AG04450 (cell line): ENCODE measurements at regions not wholly inside any gene's neighbourhood (a gene's known extent, or its start where the extent isn't known, plus 50 kb on each side); places are given as distances from the start of the nearest gene placed in this dataset.

Source experiments
- CTCF ChIA-PET: fragments of 300-600, 350-600 bp; formaldehyde crosslinking; extraction: SDS; loops from one replicate; lab custom pipeline; 2022; ENCODE audit warnings: antibody characterized with exemption, inconsistent platforms; lab: Charles Lee
- POLR2A ChIA-PET: fragments of 350-600 bp; formaldehyde crosslinking; extraction: SDS; loops from one replicate; lab custom pipeline; 2021; ENCODE audit warnings: antibody characterized with exemption, inconsistent platforms; lab: Yijun Ruan, JAX
- DNase-seq: peaks from one replicate; pipeline ENCODE4 v3.0.0-alpha.2; 2011; ENCODE audit warnings: low read depth, low spot score
- H3K27ac ChIP-seq: one replicate; pipeline ENCODE4 v1.5.1; 2012; ENCODE audit warnings: low read depth, low read length, control low read depth
- H3K27me3 ChIP-seq: one replicate; pipeline ENCODE4 v1.6.0; 2012; ENCODE audit warnings: low read length; ENCODE audit not compliant: control insufficient read depth, insufficient read depth
- H3K4me3 ChIP-seq: 2 replicates; pipeline ENCODE4 v1.5.1; 2011; ENCODE audit warnings: mild to moderate bottlenecking, low read depth, low read length, control low read depth
- H3K9me3 ChIP-seq: 2 replicates; pipeline ENCODE4 v1.5.1; 2012; ENCODE audit warnings: low read length; ENCODE audit not compliant: control insufficient read depth, insufficient read depth
- TF ChIP-seq, protein P1 (sequence below): IDR thresholded peaks from 2 replicates; pipeline ENCODE4 v1.5.1; 2011; ENCODE audit warnings: low read depth, low read length, control low read depth, inconsistent platforms

DNA sequence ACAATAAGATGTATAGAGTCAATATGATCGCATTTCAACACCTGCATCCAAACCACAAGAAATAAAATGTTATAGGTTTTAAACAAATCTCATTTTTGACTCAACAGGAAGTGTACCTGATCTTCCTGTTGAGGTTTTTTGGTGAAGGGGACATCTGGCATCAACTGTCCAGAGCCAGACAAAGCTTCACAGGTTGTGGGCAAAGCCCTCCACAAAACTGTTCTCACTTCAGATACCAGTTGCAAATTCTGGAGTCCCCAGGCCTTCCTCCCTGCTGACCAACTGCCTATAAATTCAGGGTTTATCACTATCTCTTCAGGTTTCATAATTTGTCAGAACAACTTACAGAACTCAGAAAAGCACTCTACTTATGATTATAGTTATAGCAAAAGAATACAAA lies 326.1 kb upstream of the CAMK1G start:
- ChIA-PET CTCF (no interaction called here), POLR2A (no interaction called here)
- TF ChIP-seq, protein P1, sequence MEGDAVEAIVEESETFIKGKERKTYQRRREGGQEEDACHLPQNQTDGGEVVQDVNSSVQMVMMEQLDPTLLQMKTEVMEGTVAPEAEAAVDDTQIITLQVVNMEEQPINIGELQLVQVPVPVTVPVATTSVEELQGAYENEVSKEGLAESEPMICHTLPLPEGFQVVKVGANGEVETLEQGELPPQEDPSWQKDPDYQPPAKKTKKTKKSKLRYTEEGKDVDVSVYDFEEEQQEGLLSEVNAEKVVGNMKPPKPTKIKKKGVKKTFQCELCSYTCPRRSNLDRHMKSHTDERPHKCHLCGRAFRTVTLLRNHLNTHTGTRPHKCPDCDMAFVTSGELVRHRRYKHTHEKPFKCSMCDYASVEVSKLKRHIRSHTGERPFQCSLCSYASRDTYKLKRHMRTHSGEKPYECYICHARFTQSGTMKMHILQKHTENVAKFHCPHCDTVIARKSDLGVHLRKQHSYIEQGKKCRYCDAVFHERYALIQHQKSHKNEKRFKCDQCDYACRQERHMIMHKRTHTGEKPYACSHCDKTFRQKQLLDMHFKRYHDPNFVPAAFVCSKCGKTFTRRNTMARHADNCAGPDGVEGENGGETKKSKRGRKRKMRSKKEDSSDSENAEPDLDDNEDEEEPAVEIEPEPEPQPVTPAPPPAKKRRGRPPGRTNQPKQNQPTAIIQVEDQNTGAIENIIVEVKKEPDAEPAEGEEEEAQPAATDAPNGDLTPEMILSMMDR: no peak
- Histone ChIP-seq H3K9me3 (no peaks in the 10 kb centered on the region), H3K4me3 (no peak overlapping the region), H3K27ac (no peak overlapping the region), H3K27me3 (no peaks in the 10 kb centered on the region)
- no peak for DNase-seq

DNA sequence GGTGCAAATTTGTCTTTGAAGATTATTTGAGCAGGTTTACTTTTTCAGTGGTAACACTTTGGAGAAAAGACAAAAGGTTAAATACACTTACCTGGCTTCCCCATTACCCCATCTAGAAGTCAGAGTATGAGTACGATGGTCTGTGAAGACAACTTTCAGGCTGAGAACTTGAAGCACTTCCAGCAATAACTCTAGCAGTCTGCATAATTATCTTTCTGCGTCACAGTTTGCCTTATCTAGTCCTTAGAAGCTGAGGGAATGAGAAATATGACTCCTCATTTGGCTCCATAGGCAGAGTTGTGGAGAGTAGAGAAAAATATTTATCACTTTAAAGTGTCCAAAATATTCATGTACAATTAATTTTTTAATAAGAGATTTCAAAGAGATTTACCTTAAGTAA lies 323.4 kb upstream of the CAMK1G start:
- no peak for DNase-seq
- Histone ChIP-seq H3K27ac (no peak overlapping the region), H3K4me3 (no peak overlapping the region), H3K27me3 (no peaks in the 10 kb centered on the region), H3K9me3 (no peaks in the 10 kb centered on the region)
- TF ChIP-seq, protein P1: no peak
- ChIA-PET CTCF (interaction anchor here (5.4 kb wide), 1 partner anchor 12 kb away, joined by 56 read pairs; no protein-coding TSS in a partner anchor), POLR2A (no interaction called here)

DNA sequence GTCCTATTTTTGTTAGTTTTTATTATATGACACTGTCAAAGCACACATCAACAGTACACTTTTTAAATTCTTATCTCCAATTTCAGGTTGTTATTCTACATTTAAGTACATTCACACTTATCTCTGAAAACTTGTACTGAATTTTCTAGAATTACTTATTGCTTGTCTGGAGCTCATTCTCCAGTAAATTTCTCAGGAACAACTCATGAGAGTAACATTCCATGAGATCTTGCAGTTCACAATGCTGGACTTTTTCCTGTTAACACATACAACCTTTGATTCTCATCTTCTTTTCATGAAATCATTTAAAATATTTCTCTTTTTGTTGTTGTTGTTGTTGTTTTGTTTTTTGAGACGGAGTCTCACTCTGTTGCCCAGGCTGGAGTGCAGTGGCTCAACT lies 320.9 kb upstream of the CAMK1G start:
- TF ChIP-seq, protein P1: no peak
- H3K9me3 ChIP-seq: no peaks in the 10 kb centered on the region
- no peak for DNase-seq
- POLR2A ChIA-PET: no interaction called here
- H3K4me3 ChIP-seq: no peak overlapping the region
- no peak overlapping the region for H3K27ac ChIP-seq
- no peaks in the 10 kb centered on the region for H3K27me3 ChIP-seq
- CTCF ChIA-PET: interaction anchor here (5.4 kb wide), 1 partner anchor 14 kb away, joined by 56 read pairs; no protein-coding TSS in a partner anchor

DNA sequence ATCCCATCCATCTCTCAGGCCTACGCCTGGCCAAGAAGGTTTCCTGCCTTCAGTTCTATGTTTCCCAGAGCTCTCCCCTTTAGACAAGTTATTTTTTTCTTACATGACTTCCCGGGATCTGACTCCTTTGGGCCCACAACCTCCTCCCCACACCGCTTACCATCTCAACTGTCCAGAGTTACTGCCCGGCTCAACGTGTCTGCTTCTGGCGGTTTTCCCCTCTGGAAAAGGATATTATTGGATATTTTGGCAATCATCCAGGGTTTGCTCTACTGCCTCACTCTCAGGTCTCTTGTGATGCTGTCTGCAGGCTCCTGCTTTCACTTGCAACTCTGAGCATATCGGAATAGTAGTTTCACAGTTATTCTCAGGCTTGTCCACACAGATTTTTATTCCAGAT lies 318.2 kb upstream of the CAMK1G start:
- Histone ChIP-seq H3K4me3 (no peak overlapping the region), H3K9me3 (no peaks in the 10 kb centered on the region), H3K27me3 (no peaks in the 10 kb centered on the region), H3K27ac (no peak overlapping the region)
- ChIA-PET CTCF (interaction anchor here (1.0 to 1.4 kb wide), 2 partner anchors 17 kb away, joined by 4 to 5 read pairs; no protein-coding TSS in a partner anchor), POLR2A (no interaction called here)
- TF ChIP-seq, protein P1: no peak
- DNase-seq: no peak

DNA sequence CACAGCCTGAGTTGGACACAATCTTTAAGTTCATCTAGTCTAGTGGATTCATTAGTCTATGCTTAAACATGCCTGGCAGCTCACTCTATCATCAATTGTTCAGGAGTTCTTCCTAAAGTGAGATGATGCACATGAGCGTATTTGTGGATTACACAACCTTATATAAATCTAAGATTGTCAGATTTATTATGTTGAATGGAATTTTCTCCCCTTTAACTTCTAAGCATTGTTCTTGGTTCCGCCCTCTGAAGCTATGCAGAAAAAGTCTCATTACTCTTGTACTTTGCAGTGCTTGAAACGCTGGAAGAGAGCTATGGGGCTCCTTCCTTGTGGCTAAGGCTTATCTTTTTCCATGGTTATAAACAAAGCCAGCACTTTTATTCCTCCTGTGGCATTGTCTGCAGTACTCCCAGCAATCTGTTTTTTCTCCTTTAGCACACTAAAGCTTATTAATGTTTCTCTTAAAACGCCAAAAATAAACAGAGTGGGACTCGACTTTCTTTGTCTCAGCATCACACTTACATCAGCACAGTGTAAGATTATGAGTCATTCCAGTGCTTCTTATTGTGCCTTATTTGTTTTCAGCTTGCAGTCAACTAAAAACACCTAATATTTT lies 316.8 kb upstream of the CAMK1G start:
- no peak for DNase-seq
- H3K27ac ChIP-seq: no peak overlapping the region
- no peaks in the 10 kb centered on the region for H3K9me3 ChIP-seq
- H3K27me3 ChIP-seq: no peaks in the 10 kb centered on the region
- CTCF ChIA-PET: interaction anchor here (1.4 to 2.0 kb wide), 2 partner anchors 18 to 64 kb away, joined by 5 to 8 read pairs; no protein-coding TSS in a partner anchor
- TF ChIP-seq, protein P1: no peak
- H3K4me3 ChIP-seq: no peak overlapping the region
- POLR2A ChIA-PET: no interaction called here
